ENCODE measurements at regions not wholly inside any gene's neighbourhood (a gene's known extent, or its start where the extent isn't known, plus 50 kb on each side); places are given as distances from the start of the nearest gene placed in this dataset.

DNA sequence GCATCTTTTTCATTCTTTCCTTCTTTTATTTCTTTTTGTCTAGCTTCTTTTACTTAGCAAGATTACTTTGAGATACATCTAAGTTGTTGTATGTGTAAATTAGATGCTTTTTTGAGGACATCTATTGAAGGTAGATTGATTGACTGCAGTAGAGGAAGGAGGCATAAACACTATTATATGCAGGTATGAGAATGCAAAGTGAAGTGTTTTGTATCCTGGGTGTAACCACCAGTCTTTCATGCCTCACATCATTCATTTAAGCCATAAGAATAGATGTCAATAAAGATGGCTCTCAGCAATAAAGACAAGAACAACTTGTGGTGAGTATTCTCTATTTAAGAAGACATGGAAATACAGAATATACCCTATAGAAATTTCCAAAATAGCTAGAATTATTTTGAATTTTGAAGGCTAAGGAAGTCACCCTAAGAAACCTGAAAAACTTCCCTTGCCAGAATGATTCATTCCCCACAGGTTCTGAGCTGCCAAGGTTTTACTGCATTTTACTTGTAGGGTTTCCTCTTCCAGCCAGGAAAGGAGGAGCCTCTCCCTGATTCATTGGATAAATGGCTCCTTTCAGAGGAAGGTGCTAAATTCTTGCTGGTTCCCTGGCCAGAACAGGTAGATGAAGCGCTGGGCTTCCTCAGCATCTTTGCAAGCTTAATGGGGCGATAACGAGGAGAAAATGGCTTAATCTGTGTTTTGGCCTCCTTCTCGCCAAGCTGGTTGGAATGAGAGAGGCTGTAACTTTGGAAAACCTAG is 279.8 kb upstream of the SLC14A2 start:
- H3K9me3 ChIP-seq, result no peaks in the 10 kb centered on the region
- no peaks in the 10 kb centered on the region for H3K36me3 ChIP-seq (ENCODE audit: insufficient read depth in 1 of 2, low read depth in 1 of 2)
- H3K4me3 ChIP-seq, result no peak overlapping the region
- TF ChIP-seq, protein P1, sequence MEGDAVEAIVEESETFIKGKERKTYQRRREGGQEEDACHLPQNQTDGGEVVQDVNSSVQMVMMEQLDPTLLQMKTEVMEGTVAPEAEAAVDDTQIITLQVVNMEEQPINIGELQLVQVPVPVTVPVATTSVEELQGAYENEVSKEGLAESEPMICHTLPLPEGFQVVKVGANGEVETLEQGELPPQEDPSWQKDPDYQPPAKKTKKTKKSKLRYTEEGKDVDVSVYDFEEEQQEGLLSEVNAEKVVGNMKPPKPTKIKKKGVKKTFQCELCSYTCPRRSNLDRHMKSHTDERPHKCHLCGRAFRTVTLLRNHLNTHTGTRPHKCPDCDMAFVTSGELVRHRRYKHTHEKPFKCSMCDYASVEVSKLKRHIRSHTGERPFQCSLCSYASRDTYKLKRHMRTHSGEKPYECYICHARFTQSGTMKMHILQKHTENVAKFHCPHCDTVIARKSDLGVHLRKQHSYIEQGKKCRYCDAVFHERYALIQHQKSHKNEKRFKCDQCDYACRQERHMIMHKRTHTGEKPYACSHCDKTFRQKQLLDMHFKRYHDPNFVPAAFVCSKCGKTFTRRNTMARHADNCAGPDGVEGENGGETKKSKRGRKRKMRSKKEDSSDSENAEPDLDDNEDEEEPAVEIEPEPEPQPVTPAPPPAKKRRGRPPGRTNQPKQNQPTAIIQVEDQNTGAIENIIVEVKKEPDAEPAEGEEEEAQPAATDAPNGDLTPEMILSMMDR (IDR thresholded peaks at IDR 0.05), result no peak
- no peak overlapping the region for H3K27ac ChIP-seq
- H3K4me1 ChIP-seq, result peaks cover 59% of the 10 kb centered on the region
- ATAC-seq (peak in 1 of 4 donors; percentile 36), DNase-seq (no peak)
- intact Hi-C loops (cut with DNase I), result loop anchor here in 1 of 2 donors (10.0 kb wide), 1 partner anchor 171 kb away; no protein-coding TSS in a partner anchor
- no peaks in the 10 kb centered on the region for H3K27me3 ChIP-seq (ENCODE audit: insufficient read depth in 3 of 3, low read length in 2 of 3)
- WGBS, 3 donors, result 82 to 84% (median 83%) methylated on average over 4 of the region's 4 CpGs

DNA sequence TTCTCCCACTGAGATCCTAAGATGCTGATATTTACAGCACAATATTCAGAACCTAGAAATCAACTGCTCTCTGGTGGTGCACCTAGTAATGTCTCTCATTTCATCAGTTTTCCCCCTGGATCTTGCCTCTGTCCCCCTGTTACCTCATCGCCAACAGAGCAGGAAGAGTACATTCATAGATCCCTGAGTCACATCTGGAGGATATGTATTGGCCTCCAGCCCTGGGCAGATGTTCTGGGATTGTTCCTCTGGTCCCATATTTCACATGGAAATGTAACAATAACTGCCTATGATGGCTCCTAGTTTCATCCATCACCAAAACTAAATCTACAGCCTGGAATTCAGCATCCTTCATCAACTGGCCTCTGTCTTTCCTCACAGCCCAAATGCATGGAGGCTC is 278.8 kb upstream of the SLC14A2 start:
- peak in 2 of 4 donors; percentile 14 to 30 for ATAC-seq
- Histone ChIP-seq H3K27ac (peak overlapping the region; percentile 78), H3K4me3 (no peak overlapping the region), H3K36me3 (ENCODE audit: insufficient read depth in 1 of 2, low read depth in 1 of 2) (no peaks in the 10 kb centered on the region), H3K9me3 (no peaks in the 10 kb centered on the region), H3K4me1 (peaks cover 50% of the 10 kb centered on the region), H3K27me3 (ENCODE audit: insufficient read depth in 3 of 3, low read length in 2 of 3) (no peaks in the 10 kb centered on the region)
- intact Hi-C loops (cut with DNase I), result loop anchor here in 1 of 2 donors (10.0 kb wide), 1 partner anchor 172 kb away; no protein-coding TSS in a partner anchor
- DNase-seq, result no peak
- TF ChIP-seq, protein P1 (IDR thresholded peaks at IDR 0.05), result no peak
- 67 to 83% (median 81%) methylated on average over 1 of the region's 1 CpG for WGBS, 3 donors

DNA sequence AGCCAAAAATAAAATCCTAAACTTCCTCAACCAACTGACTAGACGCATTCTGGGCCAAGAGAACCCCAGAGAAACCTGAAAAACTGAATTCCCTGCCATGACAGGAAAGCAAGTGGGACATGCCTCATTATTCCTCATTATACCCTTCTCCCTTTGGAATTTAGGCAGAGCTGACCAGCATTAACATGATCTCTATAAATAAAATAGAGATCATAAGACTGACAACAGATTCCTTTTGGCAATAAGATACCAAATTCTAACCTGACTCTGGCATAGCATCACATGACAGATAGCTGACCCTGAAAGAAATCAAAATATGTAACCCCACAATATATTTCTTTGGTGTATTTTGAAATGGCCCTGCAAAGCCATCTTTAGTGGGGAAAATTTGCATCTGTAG is 277.8 kb upstream of the SLC14A2 start:
- intact Hi-C loops (cut with DNase I), result loop anchor here in 1 of 2 donors (10.0 kb wide), 1 partner anchor 173 kb away; no protein-coding TSS in a partner anchor
- WGBS, 3 donors, result 25 to 60% (median 26%) methylated on average over 1 of the region's 1 CpG

DNA sequence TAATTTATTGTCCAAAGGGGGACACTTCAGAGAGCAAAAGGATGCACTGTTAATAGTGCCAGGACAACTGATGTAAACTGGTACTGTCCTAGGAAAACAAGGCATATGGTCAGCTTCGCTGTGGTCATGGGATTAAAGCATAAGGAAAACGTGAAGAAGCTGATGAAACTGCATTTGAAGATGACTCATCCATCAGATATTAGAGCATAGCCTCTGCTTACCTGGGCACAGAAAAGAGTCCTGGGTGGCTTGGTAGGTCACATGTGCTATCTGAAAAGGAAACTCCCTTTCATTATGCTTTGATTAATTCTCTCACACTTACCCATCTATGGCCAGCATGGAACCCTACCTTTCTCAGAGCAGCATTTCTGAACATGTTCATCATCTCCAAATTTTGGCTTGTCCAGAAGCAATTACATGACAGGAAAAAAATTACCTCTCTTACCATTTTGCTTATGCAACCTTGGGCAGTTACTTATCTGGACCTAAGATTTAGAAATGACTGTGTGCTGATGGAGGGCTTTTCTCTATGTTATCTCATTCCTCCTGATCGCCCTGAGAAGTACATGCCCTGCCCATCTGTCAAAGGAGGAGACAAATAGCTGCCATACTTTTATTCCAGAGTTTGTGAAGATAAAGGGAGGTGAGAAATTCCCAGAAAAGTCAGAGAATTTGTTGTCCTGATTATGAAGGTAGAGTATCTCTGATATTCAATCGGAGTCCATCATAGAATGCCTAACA is 275.3 kb upstream of the SLC14A2 start:
- 69 to 93% (median 75%) methylated on average over 4 of the region's 4 CpGs for WGBS, 3 donors
- intact Hi-C loops (cut with DNase I), result loop anchor here in 1 of 2 donors (10.0 kb wide), 1 partner anchor 175 kb away; no protein-coding TSS in a partner anchor

More for the DNA sequence above, 277.8 kb upstream of the SLC14A2 start:
- Histone ChIP-seq H3K9me3 (no peaks in the 10 kb centered on the region), H3K4me1 (peaks cover 43% of the 10 kb centered on the region), H3K36me3 (ENCODE audit: insufficient read depth in 1 of 2, low read depth in 1 of 2) (no peaks in the 10 kb centered on the region), H3K27me3 (ENCODE audit: insufficient read depth in 3 of 3, low read length in 2 of 3) (no peaks in the 10 kb centered on the region), H3K4me3 (no peak overlapping the region), H3K27ac (peak overlapping the region; percentile 78)
- DNase-seq (no peak), ATAC-seq (peak in 3 of 4 donors; percentile 50 to 75 (median 70))
- TF ChIP-seq, protein P1 (IDR thresholded peaks at IDR 0.05), result no peak

More for the DNA sequence above, 275.3 kb upstream of the SLC14A2 start:
- no peak overlapping the region for H3K4me3 ChIP-seq
- TF ChIP-seq, protein P1 (IDR thresholded peaks at IDR 0.05), result no peak
- no peaks in the 10 kb centered on the region for H3K9me3 ChIP-seq
- no peak overlapping the region for H3K27ac ChIP-seq
- DNase-seq (no peak), ATAC-seq (no peak)
- peaks cover 40% of the 10 kb centered on the region for H3K4me1 ChIP-seq
- H3K27me3 ChIP-seq (ENCODE audit: insufficient read depth in 3 of 3, low read length in 2 of 3), result no peaks in the 10 kb centered on the region
- no peaks in the 10 kb centered on the region for H3K36me3 ChIP-seq (ENCODE audit: insufficient read depth in 1 of 2, low read depth in 1 of 2)
